Tibial artery (tissue), 4 donors: ENCODE measurements at regions not wholly inside any gene's neighbourhood (a gene's known extent, or its start where the extent isn't known, plus 50 kb on each side); places are given as distances from the start of the nearest gene placed in this dataset.

Experiments used
- DNase-seq, 2 donors: peaks; one replicate each; pipeline ENCODE4 v3.0.0-alpha.2; 2019
- H3K27ac ChIP-seq, 2 donors: fragments of 200-600 bp; sonication (generic) in 1 of 2; 1 replicate in 1 of 2; 2 replicates in 1 of 2; pipeline ENCODE4 v1.5.1; 2018 to 2019; ENCODE audit warnings: mild to moderate bottlenecking in 1 of 2
- H3K27me3 ChIP-seq, 2 donors: fragments of 200-600 bp; sonication (generic) in 1 of 2; one replicate each; pipeline versions ENCODE4 v1.5.1 to v1.6.0; 2016 to 2019
- H3K36me3 ChIP-seq, 3 donors: fragments of 200-600 bp; sonication (generic) in 2 of 3; one replicate each; pipeline ENCODE4 v1.5.1; 2016 to 2019; ENCODE audit warnings: mild to moderate bottlenecking in 2 of 3
- H3K4me1 ChIP-seq, 4 donors: fragments of 200-600 bp; sonication (generic) in 2 of 4; 1 replicate in 3 of 4; 2 replicates in 1 of 4; pipeline ENCODE4 v1.5.1; 2016 to 2019
- H3K4me3 ChIP-seq, 2 donors: fragments of 200-600 bp; sonication (generic) in 1 of 2; 1 replicate in 1 of 2; 2 replicates in 1 of 2; pipeline ENCODE4 v1.5.1; 2018 to 2019; ENCODE audit warnings: mild to moderate bottlenecking in 2 of 2
- H3K9me3 ChIP-seq, 3 donors: fragments of 200-600 bp; sonication (generic) in 1 of 3; one replicate each; pipeline ENCODE4 v1.5.1; 2016 to 2019
- intact Hi-C: fragments of 100-400 bp; cut with DNase I; formaldehyde crosslinking; loops from one replicate; pipeline ENCODE4 v1.15.0; 2023; ENCODE audit warnings: low total_unique reads
- TF ChIP-seq, protein P1 (sequence below), 2 experiments: fragments of 200-600 bp in 1 of 2; fragments of 450-650 bp in 1 of 2; IDR thresholded peaks; one replicate each; pipeline ENCODE4 v1.5.1; 2017 to 2019; ENCODE audit warnings: antibody characterized with exemption in 2 of 2, mild to moderate bottlenecking in 1 of 2, moderate library complexity in 1 of 2

DNA sequence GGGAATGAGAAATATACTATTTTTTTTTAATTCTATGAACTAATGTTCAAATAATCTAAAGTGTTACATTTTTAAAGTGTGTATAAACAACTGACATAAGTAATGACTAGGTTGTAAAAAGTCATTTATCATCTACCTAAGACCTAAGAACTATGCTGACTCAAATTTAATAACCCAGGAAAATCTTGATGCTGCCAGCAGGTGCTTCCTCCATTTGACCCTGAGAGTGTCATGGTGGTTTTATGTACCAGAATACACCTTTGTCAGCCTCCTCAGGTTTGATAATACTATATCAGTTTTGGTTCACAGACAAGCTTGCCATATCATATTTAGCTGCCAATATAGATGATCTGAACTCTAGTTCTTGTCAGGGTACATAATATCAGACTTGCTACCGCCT, 1151.2 kb downstream of the PCDH17 start:
- H3K36me3 ChIP-seq, result no peaks in the 10 kb centered on the region
- intact Hi-C loops, result no loop called here
- no peak overlapping the region for H3K4me3 ChIP-seq
- no peak overlapping the region for H3K27ac ChIP-seq
- H3K4me1 ChIP-seq, result no peaks in the 10 kb centered on the region
- no peaks in the 10 kb centered on the region for H3K9me3 ChIP-seq
- no peaks in the 10 kb centered on the region for H3K27me3 ChIP-seq
- no peak for DNase-seq
- TF ChIP-seq, protein P1, sequence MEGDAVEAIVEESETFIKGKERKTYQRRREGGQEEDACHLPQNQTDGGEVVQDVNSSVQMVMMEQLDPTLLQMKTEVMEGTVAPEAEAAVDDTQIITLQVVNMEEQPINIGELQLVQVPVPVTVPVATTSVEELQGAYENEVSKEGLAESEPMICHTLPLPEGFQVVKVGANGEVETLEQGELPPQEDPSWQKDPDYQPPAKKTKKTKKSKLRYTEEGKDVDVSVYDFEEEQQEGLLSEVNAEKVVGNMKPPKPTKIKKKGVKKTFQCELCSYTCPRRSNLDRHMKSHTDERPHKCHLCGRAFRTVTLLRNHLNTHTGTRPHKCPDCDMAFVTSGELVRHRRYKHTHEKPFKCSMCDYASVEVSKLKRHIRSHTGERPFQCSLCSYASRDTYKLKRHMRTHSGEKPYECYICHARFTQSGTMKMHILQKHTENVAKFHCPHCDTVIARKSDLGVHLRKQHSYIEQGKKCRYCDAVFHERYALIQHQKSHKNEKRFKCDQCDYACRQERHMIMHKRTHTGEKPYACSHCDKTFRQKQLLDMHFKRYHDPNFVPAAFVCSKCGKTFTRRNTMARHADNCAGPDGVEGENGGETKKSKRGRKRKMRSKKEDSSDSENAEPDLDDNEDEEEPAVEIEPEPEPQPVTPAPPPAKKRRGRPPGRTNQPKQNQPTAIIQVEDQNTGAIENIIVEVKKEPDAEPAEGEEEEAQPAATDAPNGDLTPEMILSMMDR (IDR thresholded peaks at IDR 0.05), result no peak

DNA sequence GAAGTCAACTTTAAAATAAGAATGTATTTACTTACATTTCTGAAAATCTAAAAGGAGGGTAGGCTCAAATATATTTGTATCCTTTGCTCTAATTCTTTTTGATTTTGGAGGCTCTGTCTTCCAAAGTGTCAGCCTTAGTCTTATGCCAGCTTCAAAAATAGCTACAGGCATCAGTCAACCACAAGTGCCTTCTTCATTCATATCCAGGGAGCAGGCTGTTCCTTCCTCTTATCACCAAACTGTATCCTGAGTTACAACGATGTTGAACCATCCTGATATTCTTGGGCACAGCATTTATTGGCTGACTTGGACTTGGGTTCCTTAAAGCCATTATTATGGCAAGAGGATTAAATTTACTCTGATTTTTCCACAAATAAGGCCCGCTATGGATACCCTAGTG, 1161.3 kb downstream of the PCDH17 start:
- Histone ChIP-seq H3K27ac (no peak overlapping the region), H3K4me3 (no peak overlapping the region), H3K36me3 (no peaks in the 10 kb centered on the region), H3K9me3 (no peaks in the 10 kb centered on the region), H3K27me3 (no peaks in the 10 kb centered on the region), H3K4me1 (no peaks in the 10 kb centered on the region)
- TF ChIP-seq, protein P1 (IDR thresholded peaks at IDR 0.05), result no peak
- DNase-seq, result no peak
- intact Hi-C loops, result no loop called here

DNA sequence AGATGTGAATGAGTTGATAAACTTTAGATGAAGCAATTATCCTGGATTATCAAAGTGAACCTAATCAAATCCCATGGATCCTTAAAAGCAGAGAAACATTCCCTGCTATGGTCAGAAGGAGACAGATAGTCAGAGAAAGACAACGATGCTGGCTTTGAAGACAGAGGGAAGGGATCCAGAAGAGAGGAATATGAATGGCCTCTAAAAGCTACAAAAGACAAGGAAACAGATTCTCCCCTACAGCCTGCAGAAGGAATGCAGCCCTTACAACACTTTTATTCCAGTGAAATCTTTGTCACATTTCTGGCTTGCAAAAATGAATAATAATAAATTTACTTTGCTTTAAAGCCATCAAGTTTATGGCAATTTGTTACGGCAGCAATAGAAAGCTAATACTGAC, 1164.2 kb downstream of the PCDH17 start:
- H3K4me1 ChIP-seq, result no peaks in the 10 kb centered on the region
- H3K27me3 ChIP-seq, result no peaks in the 10 kb centered on the region
- H3K27ac ChIP-seq, result no peak overlapping the region
- intact Hi-C loops, result no loop called here
- H3K9me3 ChIP-seq, result no peaks in the 10 kb centered on the region
- TF ChIP-seq, protein P1 (IDR thresholded peaks at IDR 0.05), result no peak
- no peaks in the 10 kb centered on the region for H3K36me3 ChIP-seq
- DNase-seq, result no peak
- H3K4me3 ChIP-seq, result no peak overlapping the region

DNA sequence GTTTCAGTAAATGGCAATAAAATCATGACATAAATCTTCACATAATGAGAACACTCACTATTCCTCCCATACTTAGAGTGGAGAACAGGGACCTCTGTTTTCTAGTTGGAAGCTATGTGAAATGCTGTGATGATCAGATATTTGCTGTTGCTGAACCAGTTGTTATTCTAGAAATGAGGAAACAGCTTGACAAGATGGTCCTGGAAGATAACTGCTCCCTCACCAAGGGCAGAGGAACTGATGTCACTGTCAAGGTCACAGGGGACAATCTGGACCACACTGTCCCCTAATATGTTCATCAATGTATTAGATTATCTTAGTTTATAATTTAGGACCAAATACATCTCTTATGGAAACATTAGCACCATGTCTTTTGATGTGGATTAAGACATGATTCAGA, 1173.3 kb downstream of the PCDH17 start:
- no peak for DNase-seq
- Histone ChIP-seq H3K4me1 (no peaks in the 10 kb centered on the region), H3K36me3 (no peaks in the 10 kb centered on the region), H3K9me3 (no peaks in the 10 kb centered on the region), H3K27me3 (no peaks in the 10 kb centered on the region), H3K27ac (no peak overlapping the region), H3K4me3 (no peak overlapping the region)
- intact Hi-C loops, result no loop called here
- TF ChIP-seq, protein P1 (IDR thresholded peaks at IDR 0.05), result no peak

DNA sequence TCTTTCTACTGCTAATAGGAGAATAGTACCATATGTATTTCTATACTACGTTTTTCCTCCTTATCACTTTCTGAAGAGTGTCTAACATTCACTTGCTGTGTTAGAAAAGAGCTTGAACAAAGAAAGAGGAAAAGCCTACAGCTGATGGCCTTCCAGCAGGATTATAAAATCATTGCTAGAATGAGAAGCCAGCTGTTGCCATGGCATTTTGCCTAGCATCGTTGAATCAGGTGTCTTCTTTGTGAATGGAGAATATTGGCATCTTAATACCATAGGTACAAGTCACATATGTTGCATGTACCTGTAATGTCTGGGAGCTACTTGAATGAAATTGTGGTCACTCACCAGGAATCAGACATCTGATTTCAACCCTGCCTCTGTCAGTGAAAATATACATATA, 1174.9 kb downstream of the PCDH17 start:
- Histone ChIP-seq H3K4me1 (no peaks in the 10 kb centered on the region), H3K36me3 (no peaks in the 10 kb centered on the region), H3K27me3 (no peaks in the 10 kb centered on the region), H3K27ac (no peak overlapping the region), H3K9me3 (no peaks in the 10 kb centered on the region), H3K4me3 (no peak overlapping the region)
- TF ChIP-seq, protein P1 (IDR thresholded peaks at IDR 0.05), result no peak
- intact Hi-C loops, result no loop called here
- DNase-seq, result no peak

DNA sequence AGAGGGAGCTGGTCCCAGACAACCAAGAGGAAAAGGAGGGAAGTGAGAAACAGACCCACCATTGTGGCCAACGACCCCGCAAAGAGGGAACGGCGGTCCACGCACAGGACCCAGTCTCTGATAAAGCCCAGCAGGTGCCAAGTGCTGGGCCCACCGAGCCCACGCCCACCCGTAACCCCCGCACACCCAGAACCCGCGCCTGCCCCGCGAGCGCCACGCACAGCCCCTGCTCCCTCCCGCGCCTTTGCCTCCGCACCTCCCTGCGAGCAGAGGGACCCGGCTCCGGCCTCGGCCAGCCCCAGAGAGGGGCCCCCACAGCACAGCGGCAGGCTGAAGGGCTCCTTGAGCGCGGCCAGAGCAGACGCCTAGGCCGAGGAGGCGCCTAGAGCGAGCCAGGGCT, 1192.2 kb downstream of the PCDH17 start:
- Histone ChIP-seq H3K4me1 (no peaks in the 10 kb centered on the region), H3K36me3 (no peaks in the 10 kb centered on the region), H3K4me3 (no peak overlapping the region), H3K9me3 (no peaks in the 10 kb centered on the region), H3K27me3 (no peaks in the 10 kb centered on the region), H3K27ac (no peak overlapping the region)
- intact Hi-C loops, result no loop called here
- no peak for DNase-seq
- TF ChIP-seq, protein P1 (IDR thresholded peaks at IDR 0.05), result no peak
